GM18505 (cell line): ENCODE measurements at regions not wholly inside any gene's neighbourhood (a gene's known extent, or its start where the extent isn't known, plus 50 kb on each side); places are given as distances from the start of the nearest gene placed in this dataset.

ENCODE experiments used
- ATAC-seq: cut with Tn5 transposase; IDR thresholded peaks from one replicate; pipeline ENCODE4 v1.9.1; 2021; ENCODE audit not compliant: unreplicated experiment
- POLR2A ChIP-seq: IDR thresholded peaks from 4 replicates; pipeline ENCODE4 v1.6.1; 2011; ENCODE audit warnings: borderline replicate concordance; ENCODE audit not compliant: insufficient read depth, insufficient read length; ENCODE audit errors: extremely low read depth

DNA sequence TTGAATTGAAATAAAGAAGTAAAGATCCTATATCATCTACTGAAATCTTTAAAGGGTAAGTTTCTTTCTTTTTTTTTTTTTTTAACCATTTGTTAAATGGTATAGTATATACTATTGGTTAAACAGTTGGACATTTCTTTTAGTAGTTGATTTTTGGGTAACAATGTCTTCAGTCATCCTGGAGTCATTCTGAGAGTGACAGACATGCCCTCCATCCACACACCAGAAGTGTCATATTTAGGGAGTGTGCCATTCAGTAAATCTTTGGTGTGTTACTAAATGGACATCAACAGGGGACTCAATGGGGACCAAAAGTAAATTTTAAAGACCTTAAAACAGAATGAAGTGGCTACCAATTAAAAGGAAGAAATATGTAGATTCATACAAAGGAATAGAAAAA, 50.8 kb upstream of the SLC39A10 start:
- TF ChIP-seq POLR2A, result no peak
- ATAC-seq, result no peak

DNA sequence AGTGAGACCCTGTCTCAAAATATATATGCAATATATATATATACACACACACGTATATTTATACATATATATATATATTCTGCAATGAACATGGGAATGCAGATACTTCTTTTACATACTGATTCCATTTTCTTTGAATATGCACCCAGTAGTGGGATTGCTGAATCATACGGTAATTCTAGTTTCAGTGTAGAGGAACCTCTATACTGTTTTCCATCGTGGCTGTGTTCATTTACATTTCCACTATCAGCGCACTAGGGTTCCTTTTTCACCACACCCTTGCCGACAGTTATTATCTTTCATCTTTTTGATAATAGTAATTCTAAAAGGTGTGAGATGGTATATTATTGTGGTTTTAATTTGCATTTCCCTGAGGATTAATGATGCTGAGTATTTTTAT, 52.3 kb upstream of the SLC39A10 start:
- no peak for ATAC-seq
- no peak for TF ChIP-seq POLR2A

DNA sequence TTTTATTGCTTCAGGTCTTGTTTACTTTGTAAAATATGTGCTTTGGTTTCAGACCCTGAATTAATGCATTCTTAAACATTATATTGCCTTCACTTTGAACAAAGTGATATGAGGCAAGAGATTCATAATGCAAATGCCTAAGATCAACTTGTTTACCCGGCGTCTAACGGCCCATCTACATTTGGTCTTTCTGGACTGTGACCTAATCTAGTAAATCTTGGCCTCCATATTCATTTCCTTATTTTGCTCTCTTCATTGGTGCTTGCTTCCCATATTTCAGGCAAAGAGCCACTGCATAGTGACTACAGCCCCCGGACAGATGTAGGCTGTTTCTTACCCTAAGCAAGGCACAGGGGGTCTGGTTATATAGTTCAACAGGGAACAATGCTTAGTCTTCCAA, 53.0 kb upstream of the SLC39A10 start:
- no peak for TF ChIP-seq POLR2A
- ATAC-seq, result no peak

DNA sequence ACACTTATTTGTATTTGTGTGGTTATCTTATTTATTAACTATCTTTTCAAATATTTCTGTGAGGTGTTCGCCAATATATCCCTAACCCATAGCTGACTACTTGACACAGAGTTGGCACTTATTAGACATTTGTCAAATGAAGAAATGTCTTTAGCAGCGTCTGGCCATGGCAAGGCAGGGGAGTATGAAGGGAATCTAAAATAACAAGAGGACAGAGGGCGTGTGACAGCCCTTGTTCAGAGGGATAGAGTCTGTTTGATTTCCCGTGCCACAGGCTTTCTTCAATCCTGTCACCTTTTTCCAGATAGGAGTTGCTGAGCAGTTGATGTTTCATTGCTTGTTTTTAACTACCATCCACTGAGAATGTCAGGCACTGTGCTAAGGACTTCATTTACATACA, 53.6 kb upstream of the SLC39A10 start:
- no peak for TF ChIP-seq POLR2A
- no peak for ATAC-seq

DNA sequence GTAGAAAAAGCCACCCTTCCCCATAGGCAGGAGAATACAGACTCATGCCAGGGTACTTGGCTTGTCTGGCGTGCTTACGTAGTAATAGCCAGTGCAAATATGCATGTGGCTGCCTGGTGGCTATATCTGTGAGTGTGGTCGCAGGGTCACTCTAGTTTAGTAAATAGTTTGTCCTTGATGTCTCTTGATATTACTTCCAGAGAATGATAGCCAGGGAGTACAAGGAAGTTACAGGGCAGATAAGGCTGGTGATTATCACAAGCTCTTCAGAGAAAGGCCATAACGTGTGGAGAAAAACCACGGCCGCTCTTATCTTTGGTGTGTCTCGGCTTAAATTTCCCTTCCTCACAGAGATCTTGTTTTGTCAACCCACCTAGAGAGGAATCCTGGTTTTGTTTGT, 54.3 kb upstream of the SLC39A10 start:
- no peak for TF ChIP-seq POLR2A
- no peak for ATAC-seq

DNA sequence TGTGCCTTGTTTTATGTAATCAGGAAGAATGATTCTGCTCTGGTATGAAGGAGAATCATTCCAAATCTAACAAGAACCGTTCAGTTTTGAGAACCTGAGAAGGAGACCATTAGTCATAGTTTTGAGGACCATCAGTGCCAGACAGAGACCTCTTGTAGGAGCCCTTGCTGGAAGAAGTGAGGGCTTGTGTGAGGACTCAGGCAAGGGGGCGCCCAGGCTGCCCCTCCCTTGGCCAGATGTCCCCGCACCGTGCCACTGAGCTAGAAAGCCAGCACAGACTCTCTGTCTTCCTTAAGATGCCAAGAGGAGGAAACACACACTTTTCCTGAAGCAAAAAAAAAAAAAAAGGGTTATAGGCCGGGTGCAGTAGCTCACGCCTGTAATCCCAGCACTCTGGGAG, 55.7 kb upstream of the SLC39A10 start:
- no peak for TF ChIP-seq POLR2A
- ATAC-seq, result no peak

DNA sequence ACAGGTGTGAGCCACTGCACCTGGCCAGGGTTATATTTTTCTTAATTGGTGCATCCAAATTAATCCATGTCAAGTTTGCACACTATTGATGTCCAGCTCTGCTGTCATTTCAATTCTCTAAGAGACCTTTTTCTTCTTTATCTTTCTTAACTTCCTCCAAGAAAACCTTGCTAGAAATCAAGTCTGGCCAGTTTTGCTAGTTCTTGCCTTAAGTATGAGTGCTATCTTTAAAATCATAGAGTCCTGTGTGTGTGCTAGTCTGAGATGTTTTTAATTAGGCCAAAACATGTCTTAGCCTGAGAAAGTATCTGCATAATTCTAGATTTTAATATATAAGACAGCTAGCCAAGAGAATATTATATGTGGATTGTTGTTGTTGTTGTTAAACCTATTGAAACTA, 56.2 kb upstream of the SLC39A10 start:
- TF ChIP-seq POLR2A, result no peak
- ATAC-seq, result no peak

DNA sequence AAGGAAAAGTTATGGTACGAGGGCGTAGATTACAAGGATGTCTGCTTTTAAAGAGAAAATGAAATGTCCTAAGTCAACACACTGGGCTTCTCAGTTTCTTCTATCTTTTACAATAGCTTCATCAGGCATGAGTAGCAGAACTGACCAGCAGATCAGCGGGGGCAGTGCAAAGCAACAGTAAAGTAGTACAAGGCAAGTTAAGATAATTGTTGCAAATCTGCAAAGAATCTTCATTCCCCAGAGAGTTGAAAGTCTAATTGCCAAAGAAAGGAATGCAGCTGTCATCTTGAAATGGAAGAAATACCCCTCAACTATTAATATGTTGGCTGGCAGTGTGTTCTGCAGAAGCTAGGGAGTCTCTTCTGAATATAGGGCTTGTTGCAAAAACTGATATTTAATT, 60.2 kb upstream of the SLC39A10 start:
- no peak for ATAC-seq
- TF ChIP-seq POLR2A, result no peak

DNA sequence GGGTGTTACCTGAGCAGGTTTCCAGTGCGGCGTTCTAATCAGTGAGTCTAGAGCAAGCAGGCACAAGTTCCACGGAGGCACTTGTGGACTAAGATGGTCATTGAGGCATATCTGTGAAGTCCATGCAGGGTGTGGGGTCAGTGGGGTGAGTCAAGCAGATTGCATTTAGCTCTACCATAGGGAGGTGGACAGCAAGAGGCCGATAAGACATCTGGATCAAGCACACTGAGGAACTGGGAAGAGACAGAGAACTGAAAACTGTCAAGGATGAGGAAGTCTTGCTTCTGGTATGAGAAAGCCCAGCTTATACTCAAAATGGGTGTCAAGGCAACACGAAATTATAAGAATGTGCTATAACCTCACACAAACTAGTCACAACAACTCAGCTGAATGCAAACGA, 61.2 kb upstream of the SLC39A10 start:
- no peak for TF ChIP-seq POLR2A
- no peak for ATAC-seq

DNA sequence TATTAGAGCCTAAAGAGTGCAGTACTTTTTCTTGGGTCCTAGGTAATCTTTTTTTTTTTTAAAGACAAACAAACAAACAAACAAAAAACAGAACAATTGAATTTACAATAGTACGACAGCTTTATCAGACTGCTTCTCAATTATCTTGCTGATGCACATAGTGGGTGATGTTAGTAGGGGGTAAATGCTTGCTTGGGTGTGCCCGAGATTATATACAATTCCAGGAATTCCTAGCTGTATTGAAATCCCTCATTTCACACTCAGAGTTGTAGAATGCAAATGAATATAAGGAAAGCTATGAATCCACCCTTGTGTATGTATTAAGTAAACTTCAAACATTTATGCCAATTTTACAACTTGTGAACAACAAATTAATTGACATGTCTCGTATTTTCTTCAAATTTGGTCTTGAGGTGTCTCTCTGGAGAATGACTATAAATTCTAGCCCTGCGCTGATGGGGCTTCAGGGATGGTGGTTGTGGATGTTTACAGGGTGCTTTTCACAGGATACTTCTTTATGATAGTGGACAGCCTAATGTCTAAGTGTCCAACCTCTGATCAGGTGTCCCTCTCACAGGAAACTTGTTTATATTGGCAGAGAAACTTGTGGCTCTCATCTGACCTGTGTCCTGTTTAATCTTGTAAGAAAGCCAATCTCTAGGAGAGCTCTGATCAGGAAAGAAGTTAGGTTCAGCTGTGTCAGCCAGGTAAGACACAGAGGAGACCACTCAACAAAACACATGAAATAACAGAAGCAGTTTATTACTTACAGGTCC, 61.9 kb upstream of the SLC39A10 start:
- TF ChIP-seq POLR2A, result no peak
- no peak for ATAC-seq

DNA sequence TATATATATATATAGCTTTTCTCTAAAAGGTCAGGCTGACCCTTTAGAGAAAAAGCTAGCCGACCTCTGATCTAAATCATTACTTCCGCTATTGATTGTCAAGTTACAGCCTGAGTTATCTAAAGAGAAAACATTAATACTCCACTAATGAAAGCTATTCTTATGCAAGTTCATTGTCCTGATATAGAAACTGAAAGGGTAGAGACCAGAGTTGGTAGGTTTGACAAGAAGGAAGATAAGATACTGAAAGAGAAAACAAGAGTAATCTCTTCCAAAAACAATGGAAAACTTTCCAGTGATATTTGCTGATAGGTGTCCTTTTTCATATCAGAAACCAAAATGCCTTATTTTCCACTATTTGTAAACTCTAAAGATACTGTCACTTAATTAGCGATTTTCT, 62.8 kb upstream of the SLC39A10 start:
- TF ChIP-seq POLR2A, result no peak
- ATAC-seq, result no peak

DNA sequence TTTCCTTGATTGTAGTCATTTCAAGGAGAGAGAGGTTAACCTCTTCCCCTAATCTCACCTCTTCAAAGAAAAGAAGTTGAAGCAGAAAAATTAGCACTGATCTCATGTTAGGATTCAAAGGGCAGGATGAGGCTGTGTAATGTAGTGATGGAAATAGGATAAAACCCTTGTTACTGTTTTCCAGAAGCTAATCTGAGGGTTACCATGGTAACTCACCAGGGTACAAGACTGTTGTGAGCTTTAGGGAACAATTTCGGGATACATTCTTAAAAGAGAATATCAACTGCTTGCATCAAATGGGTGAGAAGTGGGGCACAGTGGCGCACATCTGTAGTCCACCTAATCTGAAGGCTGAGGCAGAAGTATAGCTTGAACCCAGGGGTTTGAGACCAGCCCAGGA, 64.9 kb upstream of the SLC39A10 start:
- no peak for ATAC-seq
- TF ChIP-seq POLR2A, result no peak

DNA sequence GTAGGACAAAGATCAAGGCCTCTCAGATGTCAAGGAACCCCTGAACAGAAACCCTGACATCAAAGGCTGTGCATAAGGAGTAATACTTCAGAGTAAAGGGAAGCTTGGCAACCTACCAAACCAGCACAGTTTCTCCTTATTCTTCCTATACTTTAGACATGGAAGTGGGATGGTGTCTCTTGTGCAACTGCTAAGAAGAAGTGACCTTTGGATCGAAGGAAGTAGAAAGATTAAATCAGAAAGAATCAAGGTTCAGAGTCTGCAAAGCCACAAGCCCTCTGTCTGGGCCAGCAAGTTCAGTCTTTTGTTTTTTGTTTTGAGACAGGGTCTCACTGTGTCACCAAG, 66.2 kb upstream of the SLC39A10 start:
- ATAC-seq, result no peak
- TF ChIP-seq POLR2A, result no peak

DNA sequence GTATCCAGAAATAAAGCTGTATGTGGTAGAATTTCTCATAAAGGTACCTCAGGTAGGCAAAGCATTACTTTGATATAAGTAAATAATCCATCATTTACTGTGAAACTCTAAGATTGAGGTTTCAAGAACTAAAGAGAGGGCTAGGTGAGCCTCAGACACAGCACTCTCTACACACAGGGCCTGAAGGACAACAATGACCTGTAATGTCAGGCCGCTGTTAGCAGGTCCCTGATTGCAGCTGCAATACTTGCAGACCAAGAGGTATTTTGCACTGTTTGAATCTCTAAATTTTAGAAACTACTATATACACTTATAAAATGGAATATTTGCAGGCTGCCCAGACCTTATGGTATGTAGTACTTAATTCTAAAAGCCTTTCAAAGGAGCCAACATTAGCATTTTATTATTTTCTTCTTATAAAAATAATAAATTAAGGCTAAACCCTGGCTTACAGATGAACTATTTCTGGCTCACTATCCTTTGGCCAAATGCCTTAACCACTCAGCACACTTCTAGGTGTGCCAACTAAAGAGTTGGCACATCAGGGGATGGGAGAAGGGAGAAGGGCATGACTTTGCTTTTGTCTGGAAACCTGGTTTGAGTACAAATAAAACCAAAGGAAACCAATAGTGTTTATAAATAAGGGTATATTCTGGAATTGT, 66.7 kb upstream of the SLC39A10 start:
- no peak for ATAC-seq

More for the DNA sequence above, 66.7 kb upstream of the SLC39A10 start:
- no peak for TF ChIP-seq POLR2A
